WTC11 (cell line): ENCODE measurements at regions not wholly inside any gene's neighbourhood (a gene's known extent, or its start where the extent isn't known, plus 50 kb on each side); places are given as distances from the start of the nearest gene placed in this dataset.

Source experiments
- ATAC-seq: fragments of 200-7000 bp; cut with Tn5 transposase; 2 replicates; pipeline ENCODE4 v1.10.0; 2021; ENCODE audit warnings: mild to moderate bottlenecking, moderate library complexity
- CTCF ChIA-PET: fragments of 300-600 bp; sonication (Branson Sonifier 250); formaldehyde crosslinking; loops from one replicate; lab custom pipeline; 2021; ENCODE audit warnings: antibody characterized with exemption; lab: Charles Lee
- POLR2A ChIA-PET: fragments of 350-600 bp; sonication (Branson Sonifier 250); formaldehyde crosslinking; loops from one replicate; lab custom pipeline; 2021; ENCODE audit warnings: antibody characterized with exemption; lab: Charles Lee
- DNase-seq: peaks from one replicate; pipeline ENCODE4 v3.0.0; 2021; ENCODE audit warnings: low spot score
- H3K27ac Mint-ChIP-seq: 2 replicates; pipeline ENCODE4 v1.8.0; 2021; ENCODE audit warnings: mixed read lengths
- H3K27me3 Mint-ChIP-seq: 2 replicates; pipeline ENCODE4 v1.8.0; 2021; ENCODE audit warnings: low read depth, mild to moderate bottlenecking, moderate library complexity, mixed read lengths
- H3K36me3 Mint-ChIP-seq: 2 replicates; pipeline ENCODE4 v1.8.0; 2021; ENCODE audit warnings: mixed read lengths
- H3K4me1 Mint-ChIP-seq: 2 replicates; pipeline ENCODE4 v1.8.0; 2022; ENCODE audit warnings: mixed read lengths
- H3K4me3 Mint-ChIP-seq: 2 replicates; pipeline ENCODE4 v1.8.0; 2021; ENCODE audit warnings: mild to moderate bottlenecking, moderate library complexity, mixed read lengths
- H3K9me3 Mint-ChIP-seq: 2 replicates; pipeline ENCODE4 v1.8.0; 2021; ENCODE audit warnings: mixed read lengths
- ATF1 ChIP-seq: sonication (generic); formaldehyde crosslinking; IDR thresholded peaks from 2 replicates; pipeline ENCODE4 v1.8.1; 2023; ENCODE audit warnings: mild to moderate bottlenecking, moderate library complexity, missing genetic modification reagents
- CDX4 ChIP-seq: fragments of 250-450 bp; sonication (Bioruptor Pico); IDR thresholded peaks from 2 replicates; pipeline ENCODE4 v1.9.0; 2021; ENCODE audit warnings: moderate library complexity, mild to moderate bottlenecking, inconsistent platforms, borderline replicate concordance
- CREB1 ChIP-seq: sonication (generic); formaldehyde crosslinking; IDR thresholded peaks from 2 replicates; pipeline ENCODE4 v1.8.0; 2023; ENCODE audit warnings: mild to moderate bottlenecking, missing genetic modification reagents
- ESRRA ChIP-seq: sonication (generic); formaldehyde crosslinking; IDR thresholded peaks from 2 replicates; pipeline ENCODE4 v1.8.1; 2022; ENCODE audit warnings: mild to moderate bottlenecking, missing genetic modification reagents, borderline replicate concordance
- IRF2 ChIP-seq: sonication (generic); formaldehyde crosslinking; IDR thresholded peaks from 2 replicates; pipeline ENCODE4 v1.8.0; 2022; ENCODE audit warnings: low read depth, missing genetic modification reagents, borderline replicate concordance
- JAZF1 ChIP-seq: fragments of 250-450 bp; sonication (Bioruptor Pico); IDR thresholded peaks from 2 replicates; pipeline ENCODE4 v1.9.0; 2021; ENCODE audit warnings: moderate library complexity, mild to moderate bottlenecking, inconsistent platforms
- MXD4 ChIP-seq: fragments of 250-450 bp; sonication (Bioruptor Pico); IDR thresholded peaks from 2 replicates; pipeline ENCODE4 v1.8.0; 2021; ENCODE audit warnings: mild to moderate bottlenecking, moderate library complexity, borderline replicate concordance
- NFATC4 ChIP-seq: fragments of 250-450 bp; sonication (Bioruptor Pico); IDR thresholded peaks from 2 replicates; pipeline ENCODE4 v1.9.0; 2021; ENCODE audit warnings: mild to moderate bottlenecking
- NFE2L1 ChIP-seq: sonication (generic); formaldehyde crosslinking; IDR thresholded peaks from 2 replicates; pipeline ENCODE4 v1.8.1; 2023; ENCODE audit warnings: missing genetic modification reagents
- NFYB ChIP-seq: sonication (generic); formaldehyde crosslinking; conservative IDR thresholded peaks from 2 replicates; pipeline ENCODE4 v1.8.0; 2022; ENCODE audit warnings: low read depth, missing genetic modification reagents
- NR3C1 ChIP-seq: sonication (generic); formaldehyde crosslinking; conservative IDR thresholded peaks from 2 replicates; pipeline ENCODE4 v1.8.1; 2023; ENCODE audit warnings: low read depth, mild to moderate bottlenecking, missing genetic modification reagents
- RELA ChIP-seq: sonication (generic); formaldehyde crosslinking; IDR thresholded peaks from 2 replicates; pipeline ENCODE4 v1.8.1; 2022; ENCODE audit warnings: missing genetic modification reagents, mild to moderate bottlenecking, borderline replicate concordance
- SP1 ChIP-seq: sonication (generic); formaldehyde crosslinking; conservative IDR thresholded peaks from 2 replicates; pipeline ENCODE4 v1.8.1; 2022; ENCODE audit warnings: missing genetic modification reagents
- TCF7 ChIP-seq: sonication (generic); formaldehyde crosslinking; IDR thresholded peaks from 2 replicates; pipeline ENCODE4 v1.8.0; 2022; ENCODE audit warnings: mild to moderate bottlenecking, low read depth, missing genetic modification reagents, moderate library complexity
- TEAD1 ChIP-seq: sonication (generic); formaldehyde crosslinking; IDR thresholded peaks from 2 replicates; pipeline ENCODE4 v1.8.0; 2022; ENCODE audit warnings: mild to moderate bottlenecking, missing genetic modification reagents
- ZBTB21 ChIP-seq: sonication (generic); formaldehyde crosslinking; IDR thresholded peaks from 2 replicates; pipeline ENCODE4 v1.8.1; 2023; ENCODE audit warnings: mild to moderate bottlenecking, missing genetic modification reagents, borderline replicate concordance
- ZNF219 ChIP-seq: sonication (generic); formaldehyde crosslinking; IDR thresholded peaks from 2 replicates; pipeline ENCODE4 v1.8.0; 2023; ENCODE audit warnings: missing genetic modification reagents, mild to moderate bottlenecking, borderline replicate concordance
- ZNF232 ChIP-seq: sonication (generic); formaldehyde crosslinking; IDR thresholded peaks from 2 replicates; pipeline ENCODE4 v1.8.0; 2022; ENCODE audit warnings: mild to moderate bottlenecking, missing genetic modification reagents
- ZNF416 ChIP-seq: fragments of 250-450 bp; sonication (Bioruptor Pico); IDR thresholded peaks from 2 replicates; pipeline ENCODE4 v1.9.0; 2021; ENCODE audit warnings: mild to moderate bottlenecking, inconsistent platforms
- ZNF532 ChIP-seq: fragments of 250-450 bp; sonication (Bioruptor Pico); IDR thresholded peaks from 2 replicates; pipeline ENCODE4 v1.9.0; 2021; ENCODE audit warnings: mild to moderate bottlenecking, borderline replicate concordance
- TF ChIP-seq, protein P1 (sequence below): sonication (generic); formaldehyde crosslinking; IDR thresholded peaks from 2 replicates; pipeline ENCODE4 v1.8.1; 2023; ENCODE audit warnings: mild to moderate bottlenecking, missing genetic modification reagents
- TF ChIP-seq, protein P2 (sequence below): sonication (generic); formaldehyde crosslinking; IDR thresholded peaks from 2 replicates; pipeline ENCODE4 v1.8.1; 2023; ENCODE audit warnings: mild to moderate bottlenecking, moderate library complexity, missing genetic modification reagents
- TF ChIP-seq, protein P3 (sequence below): sonication (generic); formaldehyde crosslinking; IDR thresholded peaks from 2 replicates; pipeline ENCODE4 v1.8.1; 2022; ENCODE audit warnings: mild to moderate bottlenecking, moderate library complexity, missing genetic modification reagents

DNA sequence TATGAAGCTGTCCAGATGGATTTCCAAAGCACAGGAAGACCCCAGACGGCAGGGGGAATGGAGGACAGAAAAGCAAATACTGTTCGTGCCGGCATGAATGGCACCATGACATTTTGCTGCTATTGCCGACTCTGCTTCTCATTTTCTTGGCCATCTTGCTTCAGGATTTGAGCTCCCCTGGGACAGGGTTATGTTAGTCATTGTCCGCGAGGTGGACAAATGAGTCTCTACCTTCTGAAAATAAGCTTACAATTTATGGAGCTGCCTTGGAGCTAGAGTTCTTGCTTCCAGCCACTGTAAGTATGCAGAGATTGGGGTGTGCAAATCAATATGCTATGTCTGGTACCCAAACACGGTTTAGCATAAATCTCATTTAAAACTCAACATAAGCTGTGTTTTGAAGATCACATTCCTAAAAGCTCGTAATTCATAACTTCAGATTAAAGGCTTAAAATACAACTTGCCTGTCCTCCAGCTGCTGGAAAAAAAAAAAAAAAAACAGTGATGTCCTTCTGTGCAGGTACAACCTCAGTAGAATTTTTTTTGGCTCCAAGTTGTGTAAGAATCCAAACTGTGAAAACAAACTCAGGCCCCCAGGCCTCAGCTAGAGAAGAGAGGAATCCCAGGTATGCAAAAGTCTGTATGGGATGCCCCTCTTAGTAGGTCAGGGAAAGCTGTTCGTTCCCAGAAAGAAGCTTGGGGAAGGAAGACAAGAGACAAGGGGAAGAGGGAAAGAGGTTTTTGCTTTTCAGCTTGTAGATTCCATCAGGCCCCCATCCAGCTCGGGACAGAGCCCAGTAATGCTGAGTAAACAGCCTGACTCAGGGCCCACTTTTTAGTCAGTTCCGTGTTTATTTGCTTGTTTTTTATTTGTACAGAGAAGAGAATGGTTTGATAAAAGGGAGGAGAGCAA is 184.2 kb upstream of the FOXA2 start:
- H3K4me1 Mint-ChIP-seq = 0 out of 2 replicates have a peak, but pooled peaks cover 6% of the 10 kb centered on the region
- peak; percentile 55 for ATAC-seq
- TF ChIP-seq ZNF232 = no peak
- no peak for TF ChIP-seq ZBTB21 (CRISPR knock-in tag)
- no peak for TF ChIP-seq MXD4 (CRISPR knock-in tag)
- TF ChIP-seq TCF7 (CRISPR knock-in tag) = no peak
- TF ChIP-seq ZNF416 (CRISPR knock-in tag) = no peak
- no peak for TF ChIP-seq ESRRA (CRISPR knock-in tag)
- TF ChIP-seq NFATC4 (CRISPR knock-in tag) = no peak
- TF ChIP-seq NR3C1 = no peak
- TF ChIP-seq CDX4 (CRISPR knock-in tag) = no peak
- TF ChIP-seq IRF2 = no peak
- TF ChIP-seq, all 79 proteins: peak for 0
- H3K4me3 Mint-ChIP-seq = no peak overlapping the region
- no peaks in the 10 kb centered on the region for H3K36me3 Mint-ChIP-seq
- no peak for DNase-seq
- no peaks in the 10 kb centered on the region for H3K9me3 Mint-ChIP-seq
- ChIA-PET POLR2A (no interaction called here), CTCF (interaction anchor here (0.5 to 2.3 kb wide), 9 partner anchors 13 to 550 kb away, joined by 3 to 19 read pairs (median 3); no protein-coding TSS in a partner anchor)
- H3K27ac Mint-ChIP-seq = 0 out of 2 replicates have a peak overlapping the region, but pooled peaks have one; percentile 0
- no peaks in the 10 kb centered on the region for H3K27me3 Mint-ChIP-seq

- CTCF ChIA-PET = interaction anchor here (1.0 kb wide), 1 partner anchor 78 kb away, joined by 4 read pairs; no protein-coding TSS in a partner anchor
- TF ChIP-seq JAZF1 (CRISPR knock-in tag) (no peak), ZNF219 (CRISPR knock-in tag) (no peak), NFE2L1 (CRISPR knock-in tag) (no peak), SP1 (no peak), NFYB (CRISPR knock-in tag) (no peak), RELA (CRISPR knock-in tag) (no peak), CREB1 (no peak), ATF1 (CRISPR knock-in tag) (no peak), TCF7 (CRISPR knock-in tag) (no peak), ZNF532 (CRISPR knock-in tag) (no peak), TEAD1 (no peak), ZNF232 (no peak)
- TF ChIP-seq, protein P1, sequence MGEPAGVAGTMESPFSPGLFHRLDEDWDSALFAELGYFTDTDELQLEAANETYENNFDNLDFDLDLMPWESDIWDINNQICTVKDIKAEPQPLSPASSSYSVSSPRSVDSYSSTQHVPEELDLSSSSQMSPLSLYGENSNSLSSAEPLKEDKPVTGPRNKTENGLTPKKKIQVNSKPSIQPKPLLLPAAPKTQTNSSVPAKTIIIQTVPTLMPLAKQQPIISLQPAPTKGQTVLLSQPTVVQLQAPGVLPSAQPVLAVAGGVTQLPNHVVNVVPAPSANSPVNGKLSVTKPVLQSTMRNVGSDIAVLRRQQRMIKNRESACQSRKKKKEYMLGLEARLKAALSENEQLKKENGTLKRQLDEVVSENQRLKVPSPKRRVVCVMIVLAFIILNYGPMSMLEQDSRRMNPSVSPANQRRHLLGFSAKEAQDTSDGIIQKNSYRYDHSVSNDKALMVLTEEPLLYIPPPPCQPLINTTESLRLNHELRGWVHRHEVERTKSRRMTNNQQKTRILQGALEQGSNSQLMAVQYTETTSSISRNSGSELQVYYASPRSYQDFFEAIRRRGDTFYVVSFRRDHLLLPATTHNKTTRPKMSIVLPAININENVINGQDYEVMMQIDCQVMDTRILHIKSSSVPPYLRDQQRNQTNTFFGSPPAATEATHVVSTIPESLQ (CRISPR knock-in tag) = no peak
- TF ChIP-seq, protein P2, sequence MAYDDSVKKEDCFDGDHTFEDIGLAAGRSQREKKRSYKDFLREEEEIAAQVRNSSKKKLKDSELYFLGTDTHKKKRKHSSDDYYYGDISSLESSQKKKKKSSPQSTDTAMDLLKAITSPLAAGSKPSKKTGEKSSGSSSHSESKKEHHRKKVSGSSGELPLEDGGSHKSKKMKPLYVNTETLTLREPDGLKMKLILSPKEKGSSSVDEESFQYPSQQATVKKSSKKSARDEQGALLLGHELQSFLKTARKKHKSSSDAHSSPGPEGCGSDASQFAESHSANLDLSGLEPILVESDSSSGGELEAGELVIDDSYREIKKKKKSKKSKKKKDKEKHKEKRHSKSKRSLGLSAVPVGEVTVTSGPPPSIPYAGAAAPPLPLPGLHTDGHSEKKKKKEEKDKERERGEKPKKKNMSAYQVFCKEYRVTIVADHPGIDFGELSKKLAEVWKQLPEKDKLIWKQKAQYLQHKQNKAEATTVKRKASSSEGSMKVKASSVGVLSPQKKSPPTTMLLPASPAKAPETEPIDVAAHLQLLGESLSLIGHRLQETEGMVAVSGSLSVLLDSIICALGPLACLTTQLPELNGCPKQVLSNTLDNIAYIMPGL (CRISPR knock-in tag) = no peak
- TF ChIP-seq, protein P3, sequence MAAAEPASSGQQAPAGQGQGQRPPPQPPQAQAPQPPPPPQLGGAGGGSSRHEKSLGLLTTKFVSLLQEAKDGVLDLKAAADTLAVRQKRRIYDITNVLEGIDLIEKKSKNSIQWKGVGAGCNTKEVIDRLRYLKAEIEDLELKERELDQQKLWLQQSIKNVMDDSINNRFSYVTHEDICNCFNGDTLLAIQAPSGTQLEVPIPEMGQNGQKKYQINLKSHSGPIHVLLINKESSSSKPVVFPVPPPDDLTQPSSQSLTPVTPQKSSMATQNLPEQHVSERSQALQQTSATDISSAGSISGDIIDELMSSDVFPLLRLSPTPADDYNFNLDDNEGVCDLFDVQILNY (CRISPR knock-in tag) = no peak
Measured at GRCh38 chr20:22770241-22770800, 185.9 kb upstream of the FOXA2 start.

More at GRCh38 chr20:22770241-22770800, 185.9 kb upstream of the FOXA2 start:
- Mint-ChIP-seq H3K4me1 (0 out of 2 replicates have a peak, but pooled peaks cover 6% of the 10 kb centered on the region), H3K27ac (no peak overlapping the region), H3K27me3 (no peaks in the 10 kb centered on the region; the same call in 1 of the 2 replicates), H3K4me3 (no peak overlapping the region), H3K9me3 (peaks cover 4% of the 10 kb centered on the region), H3K36me3 (no peaks in the 10 kb centered on the region)
- no peak for ATAC-seq
- no peak for DNase-seq
- POLR2A ChIA-PET = no interaction called here
